ENCODE measurements at regions not wholly inside any gene's neighbourhood (a gene's known extent, or its start where the extent isn't known, plus 50 kb on each side); places are given as distances from the start of the nearest gene placed in this dataset.

DNA sequence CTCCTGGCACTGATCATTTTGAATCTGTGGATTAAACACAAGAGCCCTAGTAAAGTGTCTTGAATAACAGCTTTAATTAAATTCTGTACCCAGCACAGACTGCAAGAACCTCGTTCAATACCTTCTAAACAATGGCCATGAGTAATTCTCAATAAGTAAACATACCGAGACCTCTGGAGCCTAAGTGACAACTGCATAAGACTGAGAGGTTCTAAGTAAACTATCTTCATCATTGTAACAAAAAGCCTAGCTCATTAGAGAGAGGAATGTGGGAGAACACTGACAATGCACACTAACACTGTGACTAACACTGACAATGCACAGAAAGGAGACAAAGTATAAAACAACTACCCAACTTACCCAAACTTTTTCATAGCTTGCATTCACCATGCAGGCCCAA, 117.4 kb downstream of the ELAPOR2 start:
- TF ChIP-seq, protein P1, sequence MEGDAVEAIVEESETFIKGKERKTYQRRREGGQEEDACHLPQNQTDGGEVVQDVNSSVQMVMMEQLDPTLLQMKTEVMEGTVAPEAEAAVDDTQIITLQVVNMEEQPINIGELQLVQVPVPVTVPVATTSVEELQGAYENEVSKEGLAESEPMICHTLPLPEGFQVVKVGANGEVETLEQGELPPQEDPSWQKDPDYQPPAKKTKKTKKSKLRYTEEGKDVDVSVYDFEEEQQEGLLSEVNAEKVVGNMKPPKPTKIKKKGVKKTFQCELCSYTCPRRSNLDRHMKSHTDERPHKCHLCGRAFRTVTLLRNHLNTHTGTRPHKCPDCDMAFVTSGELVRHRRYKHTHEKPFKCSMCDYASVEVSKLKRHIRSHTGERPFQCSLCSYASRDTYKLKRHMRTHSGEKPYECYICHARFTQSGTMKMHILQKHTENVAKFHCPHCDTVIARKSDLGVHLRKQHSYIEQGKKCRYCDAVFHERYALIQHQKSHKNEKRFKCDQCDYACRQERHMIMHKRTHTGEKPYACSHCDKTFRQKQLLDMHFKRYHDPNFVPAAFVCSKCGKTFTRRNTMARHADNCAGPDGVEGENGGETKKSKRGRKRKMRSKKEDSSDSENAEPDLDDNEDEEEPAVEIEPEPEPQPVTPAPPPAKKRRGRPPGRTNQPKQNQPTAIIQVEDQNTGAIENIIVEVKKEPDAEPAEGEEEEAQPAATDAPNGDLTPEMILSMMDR (IDR thresholded peaks at IDR 0.05) = no peak
- Histone ChIP-seq H3K79me2 (ENCODE audit: insufficient read depth, low read length) (no peaks in the 10 kb centered on the region), H3K9ac (ENCODE audit: insufficient read depth, low read length, poor library complexity, severe bottlenecking) (no peak overlapping the region), H4K20me1 (ENCODE audit: insufficient read depth, low read length) (no peaks in the 10 kb centered on the region), H2AFZ (ENCODE audit: insufficient read depth, low read depth, low read length, poor library complexity, severe bottlenecking) (no peak overlapping the region), H3K27ac (ENCODE audit: low read depth in 1 of 2, low read length in 2 of 2) (no peak overlapping the region), H3K4me3 (replicated peaks in 1 of 3; ENCODE audit: low read depth in 2 of 3, low read length in 3 of 3) (no peak overlapping the region), H3K36me3 (replicated peaks in 1 of 2; ENCODE audit: control insufficient read depth in 1 of 2, insufficient read depth in 2 of 2, low read length in 2 of 2) (no peaks in the 10 kb centered on the region), H3K9me3 (replicated peaks in 1 of 2; ENCODE audit: control insufficient read depth in 1 of 2, insufficient read depth in 1 of 2, low read length in 2 of 2) (no peaks in the 10 kb centered on the region), H3K4me1 (ENCODE audit: control insufficient read depth in 1 of 2, insufficient read depth in 2 of 2, low read length in 2 of 2) (no peaks in the 10 kb centered on the region), H3K27me3 (ENCODE audit: control insufficient read depth in 2 of 2, insufficient read depth in 2 of 2, low read length in 2 of 2) (no peaks in the 10 kb centered on the region), H3K4me2 (replicated peaks; ENCODE audit: extremely low read depth, low read length, poor library complexity, severe bottlenecking) (no peak overlapping the region)
- no peak for DNase-seq
- Mint-ChIP-seq H3K9me3 (no peaks in the 10 kb centered on the region), H3K27me3 (ENCODE audit: low read depth in 3 of 3) (peaks cover 0 to 3% (median 0%) of the 10 kb centered on the region in 3 donors), H3K36me3 (no peaks in the 10 kb centered on the region), H3K27ac (no peak overlapping the region), H3K4me1 (no peaks in the 10 kb centered on the region), H3K4me3 (no peak overlapping the region)
- no CpG with 5 or more reads among the region's 2 CpGs for WGBS (ENCODE audit: insufficient coverage)
- intact Hi-C loops (cut with micrococcal nuclease) = no loop called here

DNA sequence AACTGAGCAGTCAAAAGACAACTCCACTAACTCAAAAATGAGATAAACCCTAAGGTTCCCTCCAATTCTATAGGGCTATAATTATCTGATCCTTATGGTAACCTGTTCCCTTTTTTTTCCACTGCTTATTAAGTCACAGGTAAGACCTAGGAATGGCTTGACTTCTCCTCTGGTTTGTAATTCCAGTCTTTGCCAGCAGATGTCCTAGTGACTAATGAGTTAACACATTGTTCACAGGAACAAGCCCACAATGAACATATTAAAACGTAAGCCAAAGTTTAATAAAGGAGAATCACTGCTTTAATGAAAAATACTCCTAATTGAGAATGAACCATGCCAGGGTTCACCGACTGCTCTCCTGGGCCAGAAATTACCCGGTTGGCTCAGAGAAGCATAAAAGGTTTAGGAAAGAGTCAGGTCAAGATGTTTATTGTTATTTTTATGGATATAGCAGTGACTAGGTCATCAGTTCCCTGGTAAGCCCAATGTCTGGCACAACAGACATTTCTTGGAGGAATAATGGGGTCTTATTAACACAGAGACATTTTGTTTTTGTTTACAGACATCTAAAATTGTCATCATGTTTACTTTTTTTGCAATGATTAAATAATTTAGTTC, 120.1 kb downstream of the ELAPOR2 start:
- H3K9me3 ChIP-seq (replicated peaks in 1 of 2; ENCODE audit: control insufficient read depth in 1 of 2, insufficient read depth in 1 of 2, low read length in 2 of 2) = no peaks in the 10 kb centered on the region
- Mint-ChIP-seq H3K27me3 (ENCODE audit: low read depth in 3 of 3) (peaks cover 0 to 3% (median 0%) of the 10 kb centered on the region in 3 donors), H3K9me3 (no peaks in the 10 kb centered on the region), H3K36me3 (no peaks in the 10 kb centered on the region), H3K4me3 (no peak overlapping the region), H3K27ac (no peak overlapping the region), H3K4me1 (no peaks in the 10 kb centered on the region)
- TF ChIP-seq, protein P1 (IDR thresholded peaks at IDR 0.05) = peak; percentile 71
- H3K36me3 ChIP-seq (replicated peaks in 1 of 2; ENCODE audit: control insufficient read depth in 1 of 2, insufficient read depth in 2 of 2, low read length in 2 of 2) = no peaks in the 10 kb centered on the region
- H2AFZ ChIP-seq (ENCODE audit: insufficient read depth, low read depth, low read length, poor library complexity, severe bottlenecking) = no peak overlapping the region
- intact Hi-C loops (cut with micrococcal nuclease) = loop anchor here in 1 of 2 donors (10.0 kb wide), 1 partner anchor 295 kb away; no protein-coding TSS in a partner anchor
- no peak overlapping the region for H3K9ac ChIP-seq (ENCODE audit: insufficient read depth, low read length, poor library complexity, severe bottlenecking)
- H4K20me1 ChIP-seq (ENCODE audit: insufficient read depth, low read length) = no peaks in the 10 kb centered on the region
- peak in 2 of 3 donors; percentile 28 to 35 for DNase-seq
- H3K27me3 ChIP-seq (ENCODE audit: control insufficient read depth in 2 of 2, insufficient read depth in 2 of 2, low read length in 2 of 2) = no peaks in the 10 kb centered on the region
- no peak overlapping the region for H3K4me2 ChIP-seq (replicated peaks; ENCODE audit: extremely low read depth, low read length, poor library complexity, severe bottlenecking)
- WGBS (ENCODE audit: insufficient coverage) = 54% methylated on average over 2 of the region's 3 CpGs
- no peak overlapping the region for H3K27ac ChIP-seq (ENCODE audit: low read depth in 1 of 2, low read length in 2 of 2)
- no peak overlapping the region for H3K4me3 ChIP-seq (replicated peaks in 1 of 3; ENCODE audit: low read depth in 2 of 3, low read length in 3 of 3)
- H3K79me2 ChIP-seq (ENCODE audit: insufficient read depth, low read length) = no peaks in the 10 kb centered on the region
- H3K4me1 ChIP-seq (ENCODE audit: control insufficient read depth in 1 of 2, insufficient read depth in 2 of 2, low read length in 2 of 2) = no peaks in the 10 kb centered on the region

Measured in CD14-positive monocyte (primary cell).